IMR-90 (cell line): ENCODE measurements at regions not wholly inside any gene's neighbourhood (a gene's known extent, or its start where the extent isn't known, plus 50 kb on each side); places are given as distances from the start of the nearest gene placed in this dataset.

ENCODE experiments used
- CEBPB ChIP-seq: IDR thresholded peaks from 2 replicates; pipeline ENCODE4 v1.6.1; 2012; ENCODE audit warnings: low read depth, low read length, improper control_type of control experiment
- CHD1 ChIP-seq: IDR thresholded peaks from 2 replicates; pipeline ENCODE4 v1.6.1; 2012; ENCODE audit warnings: low read depth, low read length, improper control_type of control experiment
- CTCF ChIP-seq: conservative IDR thresholded peaks from 2 replicates; pipeline ENCODE4 v1.5.1; 2012; ENCODE audit warnings: mild to moderate bottlenecking, low read depth, low read length, improper control_type of control experiment
- MAFK ChIP-seq: IDR thresholded peaks from 2 replicates; pipeline ENCODE4 v1.6.1; 2012; ENCODE audit warnings: low read depth, low read length, improper control_type of control experiment
- MAZ ChIP-seq: IDR thresholded peaks from 2 replicates; pipeline ENCODE4 v1.6.1; 2012; ENCODE audit warnings: low read depth, mild to moderate bottlenecking, low read length, improper control_type of control experiment, moderate library complexity, borderline replicate concordance
- MXI1 ChIP-seq: IDR thresholded peaks from 2 replicates; pipeline ENCODE4 v1.6.1; 2012; ENCODE audit warnings: low read depth, mild to moderate bottlenecking, low read length, moderate library complexity, borderline replicate concordance
- POLR2A ChIP-seq: IDR thresholded peaks from 2 replicates; pipeline ENCODE4 v1.6.1; 2012; ENCODE audit warnings: mild to moderate bottlenecking, low read depth, low read length
- RAD21 ChIP-seq: IDR thresholded peaks from 2 replicates; pipeline ENCODE4 v1.6.1; 2012; ENCODE audit warnings: low read length, improper control_type of control experiment
- RCOR1 ChIP-seq: IDR thresholded peaks from 2 replicates; pipeline ENCODE4 v1.6.1; 2012; ENCODE audit warnings: mild to moderate bottlenecking, low read length, improper control_type of control experiment; ENCODE audit not compliant: insufficient replicate concordance
- RFX5 ChIP-seq: IDR thresholded peaks from 2 replicates; pipeline ENCODE4 v1.8.0; 2012; ENCODE audit warnings: low read depth, mild to moderate bottlenecking, low read length, moderate library complexity
- TF ChIP-seq, protein P1 (sequence below): fragments of 150-350 bp; IDR thresholded peaks from 2 replicates; pipeline ENCODE4 v1.6.1; 2017; ENCODE audit warnings: mild to moderate bottlenecking, antibody characterized with exemption, low read length, low read depth

DNA sequence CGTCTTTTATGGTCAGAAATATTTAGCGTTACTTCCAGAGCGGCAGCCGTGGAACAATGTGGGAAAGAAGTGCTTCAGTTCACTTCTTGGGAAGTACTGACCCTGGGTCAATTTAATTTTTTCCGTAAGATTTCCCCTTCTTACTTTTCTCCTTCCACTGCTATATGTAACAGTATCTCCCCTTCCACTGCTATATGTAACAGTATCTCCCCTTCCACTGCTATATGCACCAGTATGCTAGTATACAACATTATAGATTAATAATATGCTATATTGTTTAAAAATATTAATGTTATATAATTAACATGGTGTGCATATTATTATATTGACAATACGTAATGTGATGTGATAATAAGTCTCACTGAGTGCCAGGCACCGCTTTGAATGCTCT lies 69.7 kb upstream of the ERG start:
- TF ChIP-seq, protein P1, sequence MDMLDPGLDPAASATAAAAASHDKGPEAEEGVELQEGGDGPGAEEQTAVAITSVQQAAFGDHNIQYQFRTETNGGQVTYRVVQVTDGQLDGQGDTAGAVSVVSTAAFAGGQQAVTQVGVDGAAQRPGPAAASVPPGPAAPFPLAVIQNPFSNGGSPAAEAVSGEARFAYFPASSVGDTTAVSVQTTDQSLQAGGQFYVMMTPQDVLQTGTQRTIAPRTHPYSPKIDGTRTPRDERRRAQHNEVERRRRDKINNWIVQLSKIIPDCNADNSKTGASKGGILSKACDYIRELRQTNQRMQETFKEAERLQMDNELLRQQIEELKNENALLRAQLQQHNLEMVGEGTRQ = no peak
- TF ChIP-seq CEBPB (no peak), CTCF (no peak), POLR2A (no peak), RCOR1 (no peak), RAD21 (no peak), RFX5 (no peak), MAZ (no peak), MAFK (no peak), MXI1 (no peak), CHD1 (no peak)
